Cardiac fibroblast (primary cell): ENCODE measurements at regions not wholly inside any gene's neighbourhood (a gene's known extent, or its start where the extent isn't known, plus 50 kb on each side); places are given as distances from the start of the nearest gene placed in this dataset.
A peak's percentile ranks its signal among the peaks of the same experiment; 100 is the strongest.

Experiments used
- DNase-seq, 2 donors: peaks; one replicate each; pipeline versions ENCODE4 v3.0.0 to v3.0.0-alpha.2; 2010; ENCODE audit warnings: low read depth in 2 of 2
- H3K4me3 ChIP-seq, 2 donors: replicated peaks in 1 of 2; 1 replicate in 1 of 2; 2 replicates in 1 of 2; pipeline ENCODE4 v1.5.1; 2011; ENCODE audit warnings: low read depth in 2 of 2, low read length in 2 of 2, mild to moderate bottlenecking in 2 of 2, moderate library complexity in 1 of 2
- TF ChIP-seq, protein P1 (sequence below): IDR thresholded peaks from one replicate; pipeline ENCODE4 v1.5.1; 2011; ENCODE audit warnings: low read depth, mild to moderate bottlenecking, low read length, inconsistent platforms

DNA sequence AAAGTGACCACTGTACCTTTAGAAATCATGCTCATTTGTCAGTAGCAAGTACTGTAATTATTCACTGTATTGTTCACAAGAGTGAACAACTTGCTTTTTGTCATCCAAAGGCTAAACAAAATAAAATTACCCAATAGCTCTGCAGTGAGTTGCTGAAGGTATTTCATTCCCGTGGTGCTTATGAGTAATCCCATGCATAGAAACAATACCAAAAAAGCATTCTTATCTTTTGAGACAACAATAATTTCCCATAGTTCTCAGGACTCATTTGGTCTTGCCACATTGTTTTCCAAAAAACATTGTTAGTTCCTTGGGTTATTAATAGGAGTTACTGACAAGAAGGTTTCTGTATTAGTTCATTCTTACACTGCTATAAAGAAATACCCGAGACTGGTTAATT lies 503.2 kb upstream of the FAM98A start:
- no peak overlapping the region for H3K4me3 ChIP-seq
- peak; percentile 6 to 65 for DNase-seq
- TF ChIP-seq, protein P1, sequence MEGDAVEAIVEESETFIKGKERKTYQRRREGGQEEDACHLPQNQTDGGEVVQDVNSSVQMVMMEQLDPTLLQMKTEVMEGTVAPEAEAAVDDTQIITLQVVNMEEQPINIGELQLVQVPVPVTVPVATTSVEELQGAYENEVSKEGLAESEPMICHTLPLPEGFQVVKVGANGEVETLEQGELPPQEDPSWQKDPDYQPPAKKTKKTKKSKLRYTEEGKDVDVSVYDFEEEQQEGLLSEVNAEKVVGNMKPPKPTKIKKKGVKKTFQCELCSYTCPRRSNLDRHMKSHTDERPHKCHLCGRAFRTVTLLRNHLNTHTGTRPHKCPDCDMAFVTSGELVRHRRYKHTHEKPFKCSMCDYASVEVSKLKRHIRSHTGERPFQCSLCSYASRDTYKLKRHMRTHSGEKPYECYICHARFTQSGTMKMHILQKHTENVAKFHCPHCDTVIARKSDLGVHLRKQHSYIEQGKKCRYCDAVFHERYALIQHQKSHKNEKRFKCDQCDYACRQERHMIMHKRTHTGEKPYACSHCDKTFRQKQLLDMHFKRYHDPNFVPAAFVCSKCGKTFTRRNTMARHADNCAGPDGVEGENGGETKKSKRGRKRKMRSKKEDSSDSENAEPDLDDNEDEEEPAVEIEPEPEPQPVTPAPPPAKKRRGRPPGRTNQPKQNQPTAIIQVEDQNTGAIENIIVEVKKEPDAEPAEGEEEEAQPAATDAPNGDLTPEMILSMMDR = no peak

- no peak overlapping the region for H3K4me3 ChIP-seq
- TF ChIP-seq, protein P1 = no peak
- no peak for DNase-seq
Observed at GRCh38 chr2:34099377-34099776, 500.3 kb upstream of the FAM98A start.

DNA sequence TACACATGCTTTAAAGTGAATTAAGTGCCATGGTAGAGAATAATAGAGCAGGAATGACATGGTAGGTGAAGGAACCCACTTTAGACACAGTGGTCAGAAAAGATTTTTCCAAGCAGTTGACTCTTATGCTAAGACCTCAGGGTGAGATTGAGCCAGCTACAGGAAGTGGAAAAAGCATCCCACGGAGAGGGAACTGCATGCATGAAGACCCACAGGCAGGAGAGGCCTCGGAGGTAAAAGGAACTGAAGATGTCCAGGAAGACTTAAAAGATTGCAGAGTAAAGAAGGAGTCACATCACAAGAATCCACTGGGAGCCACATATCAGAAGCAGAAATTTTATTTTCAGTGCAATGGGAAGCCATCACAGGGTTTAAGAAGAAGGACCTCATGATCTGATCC lies 499.2 kb upstream of the FAM98A start:
- TF ChIP-seq, protein P1 = no peak
- DNase-seq = no peak
- H3K4me3 ChIP-seq = no peak overlapping the region

DNA sequence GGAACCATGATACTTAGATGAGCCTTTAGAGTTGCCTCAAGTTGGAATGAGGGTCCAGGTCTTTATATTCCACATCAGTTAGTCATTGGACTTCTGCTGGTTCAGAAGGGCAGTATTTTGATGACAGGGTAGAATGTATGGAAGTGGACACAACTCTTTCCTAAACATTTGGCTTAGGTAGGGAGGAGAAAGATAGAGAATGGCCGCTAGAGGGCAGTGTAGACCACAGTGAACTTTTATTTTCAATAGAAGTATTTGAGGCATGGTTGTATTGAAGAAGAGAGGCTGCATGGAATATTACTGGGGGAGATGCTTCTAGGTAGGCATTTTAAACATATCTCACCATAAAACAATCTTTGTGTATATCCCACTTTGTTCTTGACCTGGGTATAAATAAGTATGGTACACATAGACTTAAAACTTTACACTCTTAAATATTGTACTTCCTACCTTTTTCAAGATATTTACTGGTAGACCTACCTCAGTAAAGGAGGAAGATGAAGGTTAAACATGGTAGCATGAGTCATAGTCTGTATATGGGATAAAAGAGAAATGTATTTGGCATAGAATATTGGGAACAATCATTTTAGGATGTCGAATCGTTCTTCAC lies 497.6 kb upstream of the FAM98A start:
- H3K4me3 ChIP-seq = no peak overlapping the region
- peak; percentile 72 to 76 for DNase-seq
- TF ChIP-seq, protein P1 = peak; percentile 58

DNA sequence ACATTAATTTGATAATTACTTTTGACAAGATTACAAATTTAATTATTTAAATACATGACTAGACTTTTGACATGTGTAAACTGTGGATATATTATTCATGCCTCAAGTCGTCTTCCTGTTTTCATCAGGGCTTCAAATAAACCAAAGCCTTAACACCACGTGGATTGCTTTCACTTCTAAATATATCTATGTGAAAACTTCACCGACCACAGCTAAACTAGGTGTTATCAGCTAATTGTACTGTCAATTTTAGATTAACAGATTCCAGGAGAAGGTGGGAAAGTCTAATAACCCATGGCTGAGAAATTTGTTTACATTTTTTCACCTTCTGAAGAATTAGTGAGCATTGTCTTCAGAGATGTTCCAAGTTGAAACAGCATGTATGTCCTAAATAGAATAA lies 494.7 kb upstream of the FAM98A start:
- no peak overlapping the region for H3K4me3 ChIP-seq
- no peak for DNase-seq
- TF ChIP-seq, protein P1 = no peak

GRCh38 chr2:34070196-34070595 lies 471.1 kb upstream of the FAM98A start:
- no peak for DNase-seq
- no peak overlapping the region for H3K4me3 ChIP-seq
- TF ChIP-seq, protein P1 = no peak

DNA sequence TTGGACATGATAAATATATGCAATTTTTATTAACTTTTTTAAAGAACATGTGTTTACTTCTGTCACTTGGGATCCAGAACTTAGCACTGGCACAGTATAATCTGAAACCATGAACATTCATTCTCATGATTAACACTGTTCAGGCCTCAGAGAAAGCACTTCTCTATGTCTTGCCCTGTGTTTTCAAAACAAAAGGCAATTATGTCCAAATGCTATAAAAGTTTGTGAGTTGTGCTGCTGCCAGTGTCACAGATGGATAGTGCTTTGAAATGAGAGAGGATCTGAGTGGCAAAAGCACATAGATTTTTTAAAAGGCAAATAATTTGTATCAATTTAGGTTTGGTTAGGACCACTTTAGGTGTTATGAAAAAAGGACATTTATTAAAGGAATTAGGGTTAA lies 470.5 kb upstream of the FAM98A start:
- TF ChIP-seq, protein P1 = no peak
- no peak for DNase-seq
- H3K4me3 ChIP-seq = no peak overlapping the region
